NCI-H2107 treated with DMSO at 0.1 percent for 48 hours (cell line): ENCODE measurements at regions not wholly inside any gene's neighbourhood (a gene's known extent, or its start where the extent isn't known, plus 50 kb on each side); places are given as distances from the start of the nearest gene placed in this dataset.

Source experiments
- DNase-seq: peaks from one replicate; lab custom pipeline; 2025; ENCODE audit not compliant: unreplicated experiment; lab: John Stamatoyannopoulos, UW

DNA sequence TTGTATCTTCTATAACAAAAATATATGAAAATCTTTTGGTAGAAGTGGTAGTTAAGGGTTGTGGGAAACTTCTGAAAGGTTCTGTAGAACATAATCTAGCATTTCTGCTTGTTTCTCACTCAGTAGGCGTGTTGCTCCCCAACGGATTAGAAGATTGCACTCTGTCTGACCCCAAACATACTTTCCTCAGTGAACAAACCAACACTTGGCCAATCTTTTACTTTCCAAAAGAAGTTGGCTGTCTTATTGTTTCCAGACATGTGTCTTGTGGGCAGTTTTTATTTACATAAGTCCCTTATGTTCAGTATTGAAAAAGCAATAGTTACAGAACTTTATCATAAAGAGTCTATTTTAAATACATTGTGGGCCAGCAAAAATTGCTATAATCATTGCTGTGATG lies 312.8 kb upstream of the EPHA5 start:
- no peak for DNase-seq

DNA sequence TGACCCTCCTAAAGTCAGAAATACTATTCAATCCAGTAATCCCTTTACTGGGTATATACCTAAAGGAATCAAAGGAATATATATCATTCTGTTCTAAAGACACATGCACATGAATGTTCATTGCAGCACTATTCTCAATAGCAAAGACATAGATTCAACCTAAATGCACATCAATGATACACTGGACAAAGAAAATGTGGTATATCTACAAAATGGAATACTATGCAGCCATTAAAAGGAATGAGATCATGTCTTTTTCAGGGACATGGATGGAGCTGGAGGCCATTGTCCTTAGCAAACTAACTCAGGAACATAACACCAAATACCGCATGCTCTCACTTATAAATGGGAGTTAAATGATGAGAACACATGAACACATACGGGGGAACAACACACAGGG lies 306.0 kb upstream of the EPHA5 start:
- DNase-seq = no peak

GRCh38 chr4:65973186-65973585 lies 302.9 kb upstream of the EPHA5 start:
- DNase-seq = no peak

DNA sequence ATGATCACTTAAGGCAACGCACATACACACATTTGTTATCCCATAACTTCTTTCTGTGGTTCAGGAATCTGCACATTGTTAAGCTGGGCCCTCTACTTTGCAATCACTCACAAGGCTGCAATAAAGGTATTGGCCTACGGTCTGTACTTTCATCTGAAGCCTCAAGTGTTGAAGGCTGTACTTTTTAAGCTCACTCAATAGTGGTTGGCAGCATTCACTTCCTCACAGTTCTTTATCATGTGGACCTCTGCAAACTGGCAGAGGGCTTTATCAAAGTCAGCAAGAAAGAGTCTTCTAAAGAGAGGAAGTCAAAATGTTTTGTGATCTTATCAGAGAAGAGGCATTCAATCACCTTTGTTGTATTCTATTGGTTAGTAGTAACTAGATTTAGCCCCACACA lies 301.4 kb upstream of the EPHA5 start:
- no peak for DNase-seq

DNA sequence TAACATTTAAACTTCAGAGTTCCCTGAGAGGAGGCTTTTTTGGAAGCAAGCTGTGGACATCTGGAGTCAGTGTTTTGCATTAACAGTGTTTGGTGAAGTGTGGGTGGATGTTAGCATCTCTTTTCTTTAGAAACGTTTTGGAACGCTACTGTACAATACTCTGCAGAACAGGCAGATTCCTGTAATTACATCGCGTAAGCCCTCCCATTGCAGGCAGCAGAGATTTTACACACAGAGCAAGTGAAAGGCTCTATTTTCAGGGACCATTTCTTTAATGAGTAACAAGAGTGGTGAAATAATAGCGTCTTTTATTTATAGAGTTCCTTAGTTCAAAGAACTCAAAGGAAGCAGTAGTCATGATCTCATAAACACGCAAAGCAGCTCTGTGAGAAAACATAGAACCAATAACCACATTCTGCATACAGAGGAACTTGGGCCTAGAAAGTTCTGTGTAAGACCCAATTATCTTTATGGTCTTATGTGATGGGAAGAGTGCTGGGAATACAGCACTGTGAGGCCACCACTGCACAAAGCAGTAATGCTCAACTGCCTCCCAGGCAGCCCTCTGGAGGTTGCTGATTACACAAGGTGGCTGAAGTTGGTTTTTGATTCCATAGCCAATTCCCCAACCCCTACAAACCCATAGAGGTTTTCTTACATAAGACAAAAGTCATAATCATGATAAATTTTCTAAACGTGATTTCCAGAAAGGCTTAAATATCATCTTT lies 298.7 kb upstream of the EPHA5 start:
- no peak for DNase-seq

- no peak for DNase-seq
Observed at GRCh38 chr4:65960751-65961150, 290.5 kb upstream of the EPHA5 start.

DNA sequence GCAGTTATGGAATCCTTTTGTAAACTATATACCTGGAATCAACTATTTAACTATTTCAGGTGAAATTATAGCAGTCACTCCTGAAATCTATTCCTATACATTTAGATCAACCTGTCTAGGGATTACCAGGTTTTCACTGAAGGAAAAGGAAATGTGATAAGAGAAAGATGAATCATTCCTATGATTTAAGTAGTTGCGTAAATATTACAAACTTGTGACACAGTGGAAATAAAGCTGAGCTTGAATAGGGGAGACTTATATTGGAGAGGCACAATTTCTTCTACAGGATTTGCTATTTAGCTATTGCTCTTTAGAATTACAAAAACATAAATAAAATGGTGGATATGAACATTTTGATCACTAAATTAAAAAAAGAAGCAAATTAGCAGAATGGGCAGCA lies 284.1 kb upstream of the EPHA5 start:
- no peak for DNase-seq

GRCh38 chr4:65951177-65951576 lies 280.9 kb upstream of the EPHA5 start:
- no peak for DNase-seq

DNA sequence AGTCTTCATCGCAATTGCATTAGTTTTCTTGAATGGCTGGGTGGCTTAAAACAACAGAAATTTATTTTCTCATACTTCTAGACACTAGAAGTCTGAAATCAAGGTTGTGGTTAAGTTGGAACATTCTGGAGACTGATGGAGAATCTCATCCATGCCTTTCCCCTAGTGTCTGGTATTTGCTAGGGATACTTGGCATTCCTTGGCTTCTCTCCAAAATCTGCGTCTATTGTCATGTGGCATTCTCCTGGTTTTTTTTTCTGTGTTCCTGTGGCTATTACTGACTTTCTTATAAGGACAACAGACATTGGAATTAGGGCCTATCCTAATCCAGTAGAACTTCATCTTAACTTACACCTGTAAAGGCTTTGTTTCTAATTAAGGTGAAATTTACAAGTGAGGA lies 272.8 kb upstream of the EPHA5 start:
- DNase-seq = no peak

DNA sequence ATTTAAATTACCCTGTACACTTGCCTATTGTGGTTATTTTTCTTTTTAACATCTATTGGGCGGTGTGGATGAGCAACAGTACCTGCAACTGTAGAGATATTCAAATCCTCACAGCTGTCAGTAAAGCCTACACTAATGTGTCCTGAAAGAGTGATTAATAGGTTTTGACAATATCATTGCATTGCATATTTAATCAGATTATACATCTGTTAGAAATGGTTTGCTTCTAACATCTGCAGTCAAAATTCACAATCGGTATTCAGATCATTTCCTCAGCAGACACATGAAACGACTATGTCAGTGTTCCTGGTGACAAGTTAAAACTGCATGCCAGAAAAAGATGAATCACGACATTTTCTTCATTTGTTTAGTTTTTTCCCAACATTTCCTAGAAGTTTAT lies 254.6 kb upstream of the EPHA5 start:
- no peak for DNase-seq

- DNase-seq = no peak
Observed at GRCh38 chr4:65923616-65924015, 253.3 kb upstream of the EPHA5 start.

GRCh38 chr4:65921180-65921579 lies 250.9 kb upstream of the EPHA5 start:
- no peak for DNase-seq

- no peak for DNase-seq
Observed at GRCh38 chr4:65918872-65919271, 248.6 kb upstream of the EPHA5 start.

DNA sequence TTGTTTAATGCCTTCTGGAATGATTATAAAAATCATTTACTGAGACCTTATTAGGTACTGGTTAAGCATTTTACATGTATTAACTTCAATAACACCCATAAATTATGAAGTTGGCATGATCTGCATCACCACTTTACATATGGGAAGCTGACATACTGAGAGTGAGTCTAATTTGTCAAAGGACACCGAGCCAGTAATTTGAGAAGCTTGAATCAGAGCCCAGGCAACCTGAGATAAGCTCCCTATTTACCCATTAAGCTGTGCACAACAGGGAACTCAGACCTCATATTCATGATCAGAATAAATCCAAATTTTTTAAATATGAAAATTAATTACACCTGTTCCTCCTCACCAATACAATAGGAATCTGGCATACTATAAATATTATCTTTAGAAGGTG lies 247.9 kb upstream of the EPHA5 start:
- peak; percentile 49 for DNase-seq

GRCh38 chr4:65917486-65917885 lies 247.2 kb upstream of the EPHA5 start:
- no peak for DNase-seq

- no peak for DNase-seq
Observed at GRCh38 chr4:65911720-65912119, 241.4 kb upstream of the EPHA5 start.

GRCh38 chr4:65893957-65894755 lies 223.9 kb upstream of the EPHA5 start:
- no peak for DNase-seq

DNA sequence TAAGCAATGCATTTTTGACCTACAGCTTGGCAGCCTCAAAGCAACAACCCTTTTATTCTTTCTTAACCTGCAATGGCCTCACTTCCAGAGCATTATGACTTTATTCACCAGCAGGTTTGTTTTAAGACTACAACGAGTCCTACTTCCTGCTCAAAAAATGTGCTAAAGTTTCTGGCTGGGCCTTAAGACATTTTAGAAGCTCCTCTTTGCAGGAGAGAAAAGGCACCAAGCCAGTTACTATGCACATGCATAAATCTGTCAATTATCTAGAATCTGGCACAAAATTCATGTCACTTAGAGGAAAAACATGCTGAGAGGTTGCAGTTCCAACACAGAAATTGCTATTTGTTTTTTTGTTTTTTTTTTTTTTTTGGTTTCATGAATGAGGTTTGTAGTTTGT lies 223.0 kb upstream of the EPHA5 start:
- no peak for DNase-seq

DNA sequence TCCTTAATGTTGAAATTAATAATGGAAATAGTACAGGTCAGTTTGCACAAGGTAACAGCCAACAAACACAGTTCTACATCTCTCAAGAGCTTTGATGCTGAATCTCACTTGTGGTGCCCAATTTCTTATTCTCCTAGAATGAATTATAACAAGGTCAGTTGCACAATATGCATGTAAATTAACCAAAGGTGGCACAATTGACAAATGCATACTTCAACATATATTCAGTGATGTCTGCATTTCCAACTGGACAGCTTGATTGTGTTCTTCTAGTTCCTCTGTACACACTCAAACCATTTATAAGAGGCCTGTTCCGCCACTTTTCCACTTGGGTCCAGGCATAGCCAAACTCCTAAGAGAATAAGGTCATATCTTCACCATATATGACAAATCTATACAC lies 210.3 kb upstream of the EPHA5 start:
- DNase-seq = no peak

DNA sequence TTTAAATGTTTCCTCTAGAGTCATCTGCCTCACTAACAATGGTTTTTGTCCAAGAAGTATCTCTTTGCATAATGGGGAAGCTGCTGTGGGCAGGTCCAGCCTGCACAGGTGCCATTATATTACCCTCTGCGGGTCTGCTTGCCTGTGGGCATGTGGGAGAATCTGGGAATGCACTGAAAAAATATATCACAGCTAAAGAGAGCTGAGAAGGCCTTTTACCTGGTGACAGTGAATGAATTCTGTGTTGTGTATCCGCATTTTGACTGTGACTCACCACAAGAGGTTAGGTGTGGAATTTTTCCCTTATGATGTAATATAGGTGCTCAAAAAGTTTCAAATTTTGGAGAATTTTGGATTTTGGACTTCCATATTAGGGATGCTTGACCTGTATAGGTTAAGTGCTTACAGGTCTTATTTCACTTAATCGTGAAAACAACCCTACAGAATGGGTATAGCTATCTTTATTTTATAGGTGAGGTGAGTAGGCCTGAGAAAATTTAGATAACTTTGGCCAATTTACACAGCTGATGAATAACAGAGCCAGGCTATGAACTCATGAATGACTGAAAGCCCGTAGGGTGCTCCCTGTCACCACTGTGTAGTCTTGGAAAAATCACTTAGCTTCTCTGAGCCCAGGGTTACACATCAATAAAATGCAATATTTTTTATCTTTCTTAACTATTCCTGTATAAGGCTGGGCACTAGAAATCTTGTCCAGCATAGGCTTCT lies 198.0 kb upstream of the EPHA5 start:
- DNase-seq = no peak

GRCh38 chr4:65865489-65865888 lies 195.2 kb upstream of the EPHA5 start:
- no peak for DNase-seq

GRCh38 chr4:65861993-65862392 lies 191.7 kb upstream of the EPHA5 start:
- no peak for DNase-seq
